HG03280 (cell line): ENCODE measurements at regions not wholly inside any gene's neighbourhood (a gene's known extent, or its start where the extent isn't known, plus 50 kb on each side); places are given as distances from the start of the nearest gene placed in this dataset.

Source experiments
- ATAC-seq: cut with Tn5 transposase; IDR thresholded peaks from one replicate; pipeline ENCODE4 v1.9.1; 2021; ENCODE audit warnings: mild to moderate bottlenecking, moderate library complexity; ENCODE audit not compliant: unreplicated experiment

GRCh38 chr5:44868541-44868940 lies 59.8 kb downstream of the MRPS30 start:
- no peak for ATAC-seq

DNA sequence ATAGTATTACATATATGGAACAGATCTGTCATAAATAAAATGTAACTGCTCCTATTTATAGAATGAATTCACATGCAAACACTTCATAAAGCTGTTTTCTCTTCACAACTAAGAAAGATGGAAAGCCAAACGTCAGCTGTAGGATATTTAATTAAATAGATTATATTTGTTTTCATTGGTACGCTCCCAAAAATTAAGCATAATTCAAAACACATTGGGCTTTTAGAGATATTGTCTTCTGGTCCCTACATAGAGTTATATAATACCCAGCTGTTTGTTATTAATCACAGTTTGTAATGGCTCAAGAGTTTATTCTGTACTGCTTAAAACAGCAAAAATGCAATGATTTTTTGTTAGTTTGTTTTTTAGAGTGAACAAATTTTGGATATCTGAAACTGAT lies 61.2 kb downstream of the MRPS30 start:
- ATAC-seq: no peak

DNA sequence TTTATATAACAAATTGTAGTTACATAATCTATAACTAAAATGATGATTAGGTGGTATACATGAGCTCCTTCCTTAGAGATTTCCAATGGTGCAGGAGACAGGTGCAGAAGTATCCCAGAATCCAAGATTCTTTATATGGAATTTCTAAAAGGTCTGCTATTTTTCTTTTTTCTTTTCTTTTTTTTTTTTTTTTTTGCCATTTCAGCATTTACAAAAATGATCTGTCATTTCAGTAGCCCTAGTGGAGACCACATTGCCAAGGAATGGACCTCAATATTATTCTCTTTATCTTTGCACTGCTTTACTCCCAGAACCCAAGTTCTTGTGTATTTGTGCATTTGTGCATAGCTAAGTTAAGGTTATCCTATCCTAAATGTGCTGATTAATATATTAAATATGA lies 61.7 kb downstream of the MRPS30 start:
- no peak for ATAC-seq

DNA sequence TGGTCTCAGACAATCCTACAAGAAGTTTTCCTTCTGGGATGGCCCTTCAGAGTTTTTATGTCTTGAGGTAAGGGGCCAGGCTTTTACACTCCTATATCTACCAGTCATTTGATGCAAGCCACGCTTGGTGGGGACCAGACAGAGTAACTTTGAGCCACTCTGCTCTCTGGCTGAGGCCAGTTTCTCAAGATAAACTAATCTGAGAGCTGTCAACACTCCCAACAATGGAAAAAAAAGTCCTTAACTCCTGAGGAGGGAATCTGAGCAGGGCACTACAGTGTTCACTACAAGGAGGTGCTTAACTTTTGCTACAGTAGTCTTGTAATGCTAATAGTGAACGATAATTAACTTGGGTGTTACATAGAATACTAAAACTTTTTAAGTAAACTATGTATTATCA lies 62.7 kb downstream of the MRPS30 start:
- no peak for ATAC-seq

DNA sequence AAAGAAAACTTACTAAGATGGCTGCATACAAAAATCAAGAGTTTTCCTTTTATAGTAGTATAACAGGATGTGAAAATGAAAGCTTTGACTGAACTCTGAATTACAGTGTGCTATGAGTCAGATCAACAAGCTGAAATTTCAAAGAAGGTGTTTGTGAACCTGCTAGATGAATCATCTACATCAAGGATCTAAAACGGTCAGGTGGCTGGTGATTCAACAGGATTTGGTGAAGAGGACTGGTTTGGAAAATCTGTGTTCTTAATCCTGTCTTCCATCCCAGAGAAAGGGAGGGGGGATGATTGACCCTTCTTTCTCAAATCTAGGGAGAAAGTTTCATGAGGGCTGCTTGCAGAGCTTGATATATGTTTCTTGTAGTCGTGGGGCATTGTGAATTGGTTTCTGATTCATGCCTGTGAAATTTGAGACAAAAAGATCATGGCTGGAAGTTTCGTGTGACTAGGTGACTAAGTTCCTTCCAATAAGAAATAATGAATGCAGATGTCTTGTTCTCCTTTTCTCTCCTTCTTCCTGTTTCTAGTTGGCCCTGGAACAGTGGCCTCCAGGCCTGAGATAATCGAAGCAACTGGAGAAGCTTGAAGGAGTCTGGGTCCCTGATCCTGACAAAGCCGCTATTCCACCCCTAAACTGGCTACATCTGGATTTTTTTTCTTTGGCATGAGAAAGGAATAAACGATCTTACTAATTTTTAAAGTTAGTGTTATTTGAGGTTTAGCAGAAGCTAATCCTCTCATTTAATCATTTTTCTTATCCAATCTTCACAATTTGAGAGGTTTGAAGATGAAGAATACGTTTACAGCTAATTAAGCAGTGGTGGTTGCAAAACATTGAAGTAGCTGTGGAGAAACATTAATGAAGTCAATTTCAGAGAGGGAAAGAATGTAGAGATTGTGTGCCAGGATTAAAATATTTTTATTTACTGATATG lies 67.2 kb downstream of the MRPS30 start:
- ATAC-seq: peak; percentile 99

- ATAC-seq: no peak
These were observed 72.5 kb downstream of the MRPS30 start for GRCh38 chr5:44881266-44881665.

GRCh38 chr5:44884036-44884435 lies 75.3 kb downstream of the MRPS30 start:
- no peak for ATAC-seq

- ATAC-seq: peak; percentile 89
These were observed 77.2 kb downstream of the MRPS30 start for GRCh38 chr5:44885903-44886302.

DNA sequence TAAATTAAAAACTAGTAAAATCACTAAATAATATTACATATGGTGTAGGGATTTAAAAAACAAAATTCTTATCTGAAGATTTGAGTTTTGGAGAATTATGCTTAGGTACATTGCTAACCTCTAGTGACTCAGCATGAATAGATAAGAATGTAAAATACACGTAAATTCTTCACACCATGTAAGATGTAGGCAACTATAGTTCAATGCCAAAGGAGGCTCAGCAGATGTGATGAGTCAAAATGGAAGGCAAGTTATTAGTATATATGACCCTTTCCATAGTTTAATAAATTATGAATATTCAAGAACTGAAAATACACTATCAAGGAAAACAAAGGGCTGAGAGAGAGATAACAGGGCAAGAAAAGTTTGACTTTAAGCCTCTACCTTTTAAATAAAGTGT lies 79.0 kb downstream of the MRPS30 start:
- no peak for ATAC-seq

GRCh38 chr5:44888435-44888834 lies 79.7 kb downstream of the MRPS30 start:
- no peak for ATAC-seq

GRCh38 chr5:44891116-44891515 lies 82.4 kb downstream of the MRPS30 start:
- no peak for ATAC-seq

GRCh38 chr5:44900273-44900954 lies 91.7 kb downstream of the MRPS30 start:
- no peak for ATAC-seq

DNA sequence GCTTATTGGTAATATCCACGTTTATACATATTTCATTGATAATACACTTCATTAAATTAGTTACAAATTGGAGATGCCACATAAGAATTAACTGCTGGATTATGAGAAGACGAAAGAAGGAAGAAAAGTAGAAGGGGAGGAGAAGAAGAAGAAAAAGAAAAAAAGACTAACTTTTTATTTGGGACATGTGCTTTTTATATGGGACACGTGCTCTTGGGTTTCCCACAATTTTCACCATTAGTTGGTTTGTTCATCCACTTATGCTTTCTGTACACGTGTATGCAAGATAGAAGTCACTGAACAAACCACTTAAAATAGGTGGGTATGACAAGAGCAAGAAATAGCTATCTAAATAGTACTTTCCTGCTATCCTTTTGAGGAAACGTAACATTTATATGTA lies 98.6 kb downstream of the MRPS30 start:
- no peak for ATAC-seq

- ATAC-seq: no peak
These were observed 100.3 kb downstream of the MRPS30 start for GRCh38 chr5:44909004-44909403.

GRCh38 chr5:44911501-44911900 lies 102.8 kb downstream of the MRPS30 start:
- no peak for ATAC-seq

DNA sequence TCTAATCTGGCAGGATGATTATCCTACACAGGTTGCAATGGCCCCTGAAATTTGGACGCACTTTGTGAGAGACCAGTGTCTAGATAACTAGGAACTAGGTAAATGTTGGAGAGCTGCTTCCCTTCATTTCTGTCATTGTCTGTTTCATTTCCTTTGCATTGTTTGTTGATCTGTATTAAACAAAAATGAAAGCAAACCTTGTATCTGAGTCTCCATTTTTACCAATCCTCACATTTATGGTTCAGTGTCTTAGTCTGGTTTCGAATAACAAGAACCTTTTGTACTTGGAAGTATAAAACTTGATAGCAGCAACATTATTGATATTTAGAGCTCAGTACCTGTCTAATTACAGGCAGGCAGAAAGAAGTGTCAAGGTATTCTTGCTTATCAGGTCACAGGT lies 105.5 kb downstream of the MRPS30 start:
- no peak for ATAC-seq

GRCh38 chr5:44919560-44919959 lies 110.8 kb downstream of the MRPS30 start:
- ATAC-seq: no peak

- no peak for ATAC-seq
These were observed 118.5 kb downstream of the MRPS30 start for GRCh38 chr5:44927115-44927733.

GRCh38 chr5:44932922-44933585 lies 124.3 kb downstream of the MRPS30 start:
- peak; percentile 97 for ATAC-seq

- peak; percentile 20 for ATAC-seq
These were observed 124.9 kb downstream of the MRPS30 start for GRCh38 chr5:44933686-44934085.

- ATAC-seq: no peak
These were observed 126.5 kb downstream of the MRPS30 start for GRCh38 chr5:44935262-44935661.
